Loucy (cell line): ENCODE measurements at regions not wholly inside any gene's neighbourhood (a gene's known extent, or its start where the extent isn't known, plus 50 kb on each side); places are given as distances from the start of the nearest gene placed in this dataset.

Experiments used
- H2AFZ ChIP-seq: fragments of 200-600 bp; sonication (generic); 2 replicates; pipeline ENCODE4 v1.6.0; 2016; ENCODE audit warnings: antibody characterized with exemption, mild to moderate bottlenecking, low read length, moderate library complexity
- H3F3A ChIP-seq: fragments of 200-600 bp; 2 replicates; pipeline ENCODE4 v1.6.0; 2016; ENCODE audit warnings: antibody characterized with exemption, low read depth, mild to moderate bottlenecking
- H3K27me3 ChIP-seq: fragments of 200-600 bp; sonication (generic); 2 replicates; pipeline ENCODE4 v1.6.1; 2014; ENCODE audit warnings: low read length, mild to moderate bottlenecking; ENCODE audit not compliant: insufficient read depth, poor library complexity, severe bottlenecking
- H3K36me3 ChIP-seq: fragments of 200-600 bp; sonication (generic); 2 replicates; pipeline ENCODE4 v1.6.1; 2016; ENCODE audit warnings: low read length; ENCODE audit not compliant: insufficient read depth
- H3K4me1 ChIP-seq: fragments of 200-600 bp; sonication (generic); 2 replicates; pipeline ENCODE4 v1.5.1; 2014; ENCODE audit warnings: low read length, mild to moderate bottlenecking; ENCODE audit not compliant: insufficient read depth, poor library complexity, severe bottlenecking
- H3K4me2 ChIP-seq: fragments of 200-600 bp; sonication (generic); 2 replicates; pipeline ENCODE4 v1.6.0; 2014; ENCODE audit warnings: antibody characterized with exemption, low read length, low read depth, mild to moderate bottlenecking; ENCODE audit not compliant: poor library complexity, severe bottlenecking
- H3K4me3 ChIP-seq: fragments of 200-600 bp; sonication (generic); 2 replicates; pipeline ENCODE4 v1.5.1; 2014; ENCODE audit warnings: low read length, mild to moderate bottlenecking, mixed read lengths; ENCODE audit not compliant: poor library complexity, severe bottlenecking
- H3K79me2 ChIP-seq: fragments of 200-600 bp; sonication (generic); 2 replicates; pipeline ENCODE4 v1.6.1; 2014; ENCODE audit warnings: low read length; ENCODE audit not compliant: insufficient read depth
- H3K9ac ChIP-seq: fragments of 200-600 bp; sonication (generic); 2 replicates; pipeline ENCODE4 v1.6.0; 2014; ENCODE audit warnings: mild to moderate bottlenecking, low read depth, low read length, moderate library complexity; ENCODE audit not compliant: poor library complexity, severe bottlenecking
- H3K9me2 ChIP-seq: fragments of 200-600 bp; sonication (generic); replicated peaks from 2 replicates; pipeline ENCODE4 v1.6.1; 2016; ENCODE audit warnings: low read depth, low read length, mixed read lengths
- H3K9me3 ChIP-seq: fragments of 200-600 bp; sonication (generic); 2 replicates; pipeline ENCODE4 v1.6.1; 2014; ENCODE audit warnings: mild to moderate bottlenecking, antibody characterized with exemption, low read length, low read depth; ENCODE audit not compliant: insufficient read depth
- H4K20me1 ChIP-seq: fragments of 200-600 bp; sonication (generic); 2 replicates; pipeline ENCODE4 v1.6.0; 2014; ENCODE audit warnings: antibody characterized with exemption, low read length, mild to moderate bottlenecking; ENCODE audit not compliant: insufficient read depth, poor library complexity, severe bottlenecking
- CTCF ChIP-seq: fragments of 200-600 bp; sonication (generic); conservative IDR thresholded peaks from 2 replicates; pipeline ENCODE4 v1.5.1; 2014; ENCODE audit warnings: mild to moderate bottlenecking, antibody characterized with exemption, low read length
- EZH2phosphoT487 ChIP-seq: fragments of 200-600 bp; IDR thresholded peaks from 2 replicates; pipeline ENCODE4 v1.6.1; 2018; ENCODE audit warnings: antibody characterized with exemption, mild to moderate bottlenecking, moderate library complexity, borderline replicate concordance

- H3K4me2 ChIP-seq, result no peak overlapping the region
- H3K4me1 ChIP-seq, result peaks cover 16% of the 10 kb centered on the region
- H3K9me3 ChIP-seq, result no peaks in the 10 kb centered on the region
- no peaks in the 10 kb centered on the region for H3K27me3 ChIP-seq
- no peak for TF ChIP-seq EZH2phosphoT487
- no peak for TF ChIP-seq CTCF
- H4K20me1 ChIP-seq, result no peaks in the 10 kb centered on the region
- H3K79me2 ChIP-seq, result no peaks in the 10 kb centered on the region
- no peak overlapping the region for H2AFZ ChIP-seq
- no peak overlapping the region for H3K4me3 ChIP-seq
- H3F3A ChIP-seq, result no peaks in the 10 kb centered on the region
- H3K36me3 ChIP-seq, result no peaks in the 10 kb centered on the region
- H3K9ac ChIP-seq, result no peak overlapping the region
- no peaks in the 10 kb centered on the region for H3K9me2 ChIP-seq
Measured at GRCh38 chr11:92317222-92317621, 92.6 kb downstream of the FAT3 start.

GRCh38 chr11:92317721-92318120 is 93.1 kb downstream of the FAT3 start:
- Histone ChIP-seq H3K27me3 (no peaks in the 10 kb centered on the region), H2AFZ (no peak overlapping the region), H3K4me1 (peaks cover 16% of the 10 kb centered on the region), H3K4me2 (no peak overlapping the region), H3K36me3 (no peaks in the 10 kb centered on the region), H3K9ac (no peak overlapping the region), H3K4me3 (no peak overlapping the region), H3K9me2 (no peaks in the 10 kb centered on the region), H4K20me1 (no peaks in the 10 kb centered on the region), H3K79me2 (no peaks in the 10 kb centered on the region), H3K9me3 (no peaks in the 10 kb centered on the region), H3F3A (no peaks in the 10 kb centered on the region)
- TF ChIP-seq CTCF (no peak), EZH2phosphoT487 (no peak)

- H4K20me1 ChIP-seq, result no peaks in the 10 kb centered on the region
- TF ChIP-seq EZH2phosphoT487 (no peak), CTCF (no peak)
- H3K27me3 ChIP-seq, result no peaks in the 10 kb centered on the region
- H3K4me1 ChIP-seq, result peaks cover 8% of the 10 kb centered on the region
- no peaks in the 10 kb centered on the region for H3K79me2 ChIP-seq
- H3K9ac ChIP-seq, result no peak overlapping the region
- H3K4me2 ChIP-seq, result no peak overlapping the region
- H3K9me3 ChIP-seq, result no peaks in the 10 kb centered on the region
- H2AFZ ChIP-seq, result no peak overlapping the region
- no peaks in the 10 kb centered on the region for H3F3A ChIP-seq
- no peaks in the 10 kb centered on the region for H3K36me3 ChIP-seq
- H3K4me3 ChIP-seq, result no peak overlapping the region
- no peaks in the 10 kb centered on the region for H3K9me2 ChIP-seq
Measured at GRCh38 chr11:92322225-92322624, 97.6 kb downstream of the FAT3 start.
